ENCODE measurements at regions not wholly inside any gene's neighbourhood (a gene's known extent, or its start where the extent isn't known, plus 50 kb on each side); places are given as distances from the start of the nearest gene placed in this dataset.

- DNase-seq, result no peak
Measured at GRCh38 chr17:73694491-73694890, 50.2 kb upstream of the SDK2 start.

- DNase-seq, result peak; percentile 45
Measured at GRCh38 chr17:73695035-73695738, 50.9 kb upstream of the SDK2 start.

- no peak for DNase-seq
Measured at GRCh38 chr17:73696251-73696650, 52.0 kb upstream of the SDK2 start.

GRCh38 chr17:73697872-73698271 is 53.6 kb upstream of the SDK2 start:
- DNase-seq, result no peak

GRCh38 chr17:73698966-73699365 is 54.7 kb upstream of the SDK2 start:
- no peak for DNase-seq

- no peak for DNase-seq
Measured at GRCh38 chr17:73701701-73702100, 57.5 kb upstream of the SDK2 start.

GRCh38 chr17:73703192-73703591 is 58.9 kb upstream of the SDK2 start:
- DNase-seq, result no peak

- DNase-seq, result no peak
Measured at GRCh38 chr17:73703917-73704316, 59.7 kb upstream of the SDK2 start.

- DNase-seq, result no peak
Measured at GRCh38 chr17:73705594-73705993, 61.3 kb upstream of the SDK2 start.

- DNase-seq, result no peak
Measured at GRCh38 chr17:73706428-73706827, 62.2 kb upstream of the SDK2 start.

- no peak for DNase-seq
Measured at GRCh38 chr17:73706858-73707257, 62.6 kb upstream of the SDK2 start.

- no peak for DNase-seq
Measured at GRCh38 chr17:73707358-73707757, 63.1 kb upstream of the SDK2 start.

GRCh38 chr17:73710095-73710592 is 65.9 kb upstream of the SDK2 start:
- no peak for DNase-seq

- no peak for DNase-seq
Measured at GRCh38 chr17:73711184-73711583, 66.9 kb upstream of the SDK2 start.

- DNase-seq, result no peak
Measured at GRCh38 chr17:73711916-73712315, 67.7 kb upstream of the SDK2 start.

GRCh38 chr17:73713136-73713535 is 68.9 kb upstream of the SDK2 start:
- no peak for DNase-seq

GRCh38 chr17:73715769-73716168 is 71.5 kb upstream of the SDK2 start:
- DNase-seq, result no peak

- no peak for DNase-seq
Measured at GRCh38 chr17:73717690-73718089, 73.4 kb upstream of the SDK2 start.

GRCh38 chr17:73718362-73718761 is 74.1 kb upstream of the SDK2 start:
- no peak for DNase-seq

- no peak for DNase-seq
Measured at GRCh38 chr17:73718912-73719311, 74.7 kb upstream of the SDK2 start.

GRCh38 chr17:73719588-73720071 is 75.4 kb upstream of the SDK2 start:
- no peak for DNase-seq

- DNase-seq, result no peak
Measured at GRCh38 chr17:73720187-73720834, 76.1 kb upstream of the SDK2 start.

- DNase-seq, result no peak
Measured at GRCh38 chr17:73722165-73722564, 77.9 kb upstream of the SDK2 start.

GRCh38 chr17:73723317-73723716 is 79.1 kb upstream of the SDK2 start:
- DNase-seq, result no peak

GRCh38 chr17:73724341-73724740 is 80.1 kb upstream of the SDK2 start:
- DNase-seq, result no peak
